ENCODE measurements at regions not wholly inside any gene's neighbourhood (a gene's known extent, or its start where the extent isn't known, plus 50 kb on each side); places are given as distances from the start of the nearest gene placed in this dataset.

DNA sequence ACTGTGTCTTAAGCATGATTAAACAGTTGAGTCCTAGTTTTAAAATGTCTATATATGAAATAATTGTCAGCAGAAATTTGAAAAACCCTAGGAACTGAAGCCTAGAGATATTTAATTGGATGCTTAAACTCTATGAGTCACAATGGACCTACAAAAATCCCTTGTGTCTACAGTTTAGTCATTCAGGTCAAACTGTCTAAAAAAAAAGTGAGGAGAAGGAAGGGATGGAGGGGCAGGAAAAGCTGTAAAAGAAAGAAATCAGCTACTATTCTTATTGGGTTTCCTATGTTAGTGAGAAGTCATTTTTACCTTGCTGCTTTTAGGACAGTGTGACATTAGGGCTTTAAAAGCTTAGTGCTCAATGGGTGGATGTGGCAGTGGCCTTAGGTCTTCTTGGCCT is 406.1 kb upstream of the FZD8 start:
- H3K4me3 ChIP-seq, result no peak overlapping the region
- ChIA-PET SMC1A (ENCODE audit: uncharacterized antibody, unreplicated experiment) (no interaction called here), CTCF (no interaction called here), POLR2A (no interaction called here), RAD21 (ENCODE audit: unreplicated experiment) (no interaction called here)
- no peak for ATAC-seq
- no peak for DNase-seq (ENCODE audit: low read depth, low spot score)
- no peak overlapping the region for H3K27ac ChIP-seq (ENCODE audit: control insufficient read depth, insufficient read depth)
- intact Hi-C loops (cut with micrococcal nuclease; ENCODE audit: unreplicated experiment), result no loop called here
- BruUV-seq (replicated peaks), result no TSS peak
- H3K9ac ChIP-seq (ENCODE audit: control insufficient read depth, insufficient read depth, low read length), result no peak overlapping the region
- no peaks in the 10 kb centered on the region for H3K36me3 ChIP-seq (ENCODE audit: control insufficient read depth in 2 of 2, insufficient read depth in 2 of 2, low read length in 1 of 2)
- H3K27me3 ChIP-seq (replicated peaks in 1 of 2; ENCODE audit: control insufficient read depth in 2 of 2, insufficient read depth in 2 of 2, low read length in 1 of 2), result no peaks in the 10 kb centered on the region
- H3K79me2 ChIP-seq (ENCODE audit: control insufficient read depth, insufficient read depth, low read length), result no peaks in the 10 kb centered on the region
- TF ChIP-seq LARP7 (IDR thresholded peaks at IDR 0.05) (no peak), POLR2A (IDR thresholded peaks at IDR 0.05; ENCODE audit: low read depth, low read length) (no peak), ATF7 (IDR thresholded peaks at IDR 0.05; ENCODE audit: low read depth) (no peak), HDAC2 (IDR thresholded peaks at IDR 0.05) (no peak), SUZ12 (IDR thresholded peaks at IDR 0.05; ENCODE audit: unreplicated experiment) (no peak), TBL1XR1 (IDR thresholded peaks at IDR 0.05; ENCODE audit: low read depth, low read length) (no peak)
- H3K4me2 ChIP-seq (ENCODE audit: control insufficient read depth, insufficient read depth), result no peak overlapping the region
- FAIRE-seq, result no peak
- H3K4me1 ChIP-seq (ENCODE audit: control insufficient read depth, insufficient read depth, low read length), result no peaks in the 10 kb centered on the region
- no peaks in the 10 kb centered on the region for H4K20me1 ChIP-seq (ENCODE audit: control insufficient read depth, insufficient read depth)
- in situ Hi-C loops (cut with MboI), result no loop called here
- no peaks in the 10 kb centered on the region for H3K9me3 ChIP-seq (replicated peaks; ENCODE audit: control insufficient read depth, insufficient read depth, low read length)
- H2AFZ ChIP-seq (ENCODE audit: control insufficient read depth, low read depth, low read length), result no peak overlapping the region

DNA sequence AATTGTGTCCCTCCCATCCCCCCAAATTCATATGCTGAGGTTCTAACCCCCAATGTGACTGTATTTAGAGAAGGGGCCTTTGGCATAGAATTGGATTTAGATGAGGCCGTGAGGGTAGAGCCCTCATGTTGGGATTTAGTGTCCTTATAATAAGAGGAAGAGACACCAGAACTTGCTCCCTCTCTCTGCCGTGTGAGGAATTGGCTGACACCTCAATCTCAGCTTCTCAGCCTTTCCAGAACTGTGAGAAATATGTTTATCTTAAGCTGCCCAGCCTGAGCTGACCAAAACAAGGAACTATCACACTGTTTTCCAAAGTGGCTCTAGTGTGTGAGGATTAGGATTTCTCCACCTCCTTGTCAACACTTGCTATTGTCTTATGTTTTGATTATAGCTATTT is 400.0 kb upstream of the FZD8 start:
- Histone ChIP-seq H3K9me3 (replicated peaks; ENCODE audit: control insufficient read depth, insufficient read depth, low read length) (no peaks in the 10 kb centered on the region), H3K4me3 (no peak overlapping the region), H3K9ac (ENCODE audit: control insufficient read depth, insufficient read depth, low read length) (no peak overlapping the region), H3K4me2 (ENCODE audit: control insufficient read depth, insufficient read depth) (no peak overlapping the region), H3K36me3 (ENCODE audit: control insufficient read depth in 2 of 2, insufficient read depth in 2 of 2, low read length in 1 of 2) (no peaks in the 10 kb centered on the region), H2AFZ (ENCODE audit: control insufficient read depth, low read depth, low read length) (no peak overlapping the region), H3K27me3 (replicated peaks in 1 of 2; ENCODE audit: control insufficient read depth in 2 of 2, insufficient read depth in 2 of 2, low read length in 1 of 2) (no peaks in the 10 kb centered on the region), H4K20me1 (ENCODE audit: control insufficient read depth, insufficient read depth) (no peaks in the 10 kb centered on the region), H3K79me2 (ENCODE audit: control insufficient read depth, insufficient read depth, low read length) (no peaks in the 10 kb centered on the region), H3K4me1 (ENCODE audit: control insufficient read depth, insufficient read depth, low read length) (no peaks in the 10 kb centered on the region), H3K27ac (ENCODE audit: control insufficient read depth, insufficient read depth) (no peak overlapping the region)
- RAD21 ChIA-PET (ENCODE audit: unreplicated experiment), result interaction anchor here (0.6 kb wide), 1 partner anchor 143 kb away, joined by 3 read pairs; no protein-coding TSS in a partner anchor
- POLR2A ChIA-PET, result no interaction called here
- SMC1A ChIA-PET (ENCODE audit: uncharacterized antibody, unreplicated experiment), result interaction anchor here (0.8 to 1.0 kb wide), 2 partner anchors 9 to 12 kb away, joined by 3 read pairs; no protein-coding TSS in a partner anchor
- no peak for ATAC-seq
- intact Hi-C loops (cut with micrococcal nuclease; ENCODE audit: unreplicated experiment), result no loop called here
- no peak for DNase-seq (ENCODE audit: low read depth, low spot score)
- in situ Hi-C loops (cut with MboI), result no loop called here
- FAIRE-seq, result no peak
- 7% methylated on average over 2 of the region's 2 CpGs for WGBS (ENCODE audit: insufficient coverage, insufficient replicate concordance, low lambda C conversion rate, missing lambda C conversion rate)
- no TSS peak for BruUV-seq (replicated peaks)
- CTCF ChIA-PET, result interaction anchor here (0.8 kb wide), 1 partner anchor 28 kb away, joined by 3 read pairs; no protein-coding TSS in a partner anchor
- TF ChIP-seq CBX5 (IDR thresholded peaks at IDR 0.05; ENCODE audit: low read depth) (no peak), POLR2AphosphoS2 (IDR thresholded peaks at IDR 0.05; ENCODE audit: low read depth, low read length) (no peak), ETV6 (conservative IDR thresholded peaks at IDR 0.05 in 1 of 2, IDR thresholded peaks at IDR 0.05 in 1 of 2; ENCODE audit: borderline replicate concordance in 1 of 2, low read depth in 1 of 2) (no peak), ZNF622 (IDR thresholded peaks at IDR 0.05) (no peak), IKZF1 (conservative IDR thresholded peaks at IDR 0.05) (no peak), TBL1XR1 (IDR thresholded peaks at IDR 0.05; ENCODE audit: low read depth, low read length) (no peak), HDAC2 (IDR thresholded peaks at IDR 0.05) (no peak), KDM1A (IDR thresholded peaks at IDR 0.05; ENCODE audit: borderline replicate concordance) (no peak), CHD2 (IDR thresholded peaks at IDR 0.05; ENCODE audit: borderline replicate concordance, low read depth, low read length) (no peak), NFIC (IDR thresholded peaks at IDR 0.05; ENCODE audit: low read depth, low read length) (no peak), RBBP5 (conservative IDR thresholded peaks at IDR 0.05) (no peak), SMC3 (IDR thresholded peaks at IDR 0.05; ENCODE audit: borderline replicate concordance, low read length) (no peak)
- TF ChIP-seq, protein P1, sequence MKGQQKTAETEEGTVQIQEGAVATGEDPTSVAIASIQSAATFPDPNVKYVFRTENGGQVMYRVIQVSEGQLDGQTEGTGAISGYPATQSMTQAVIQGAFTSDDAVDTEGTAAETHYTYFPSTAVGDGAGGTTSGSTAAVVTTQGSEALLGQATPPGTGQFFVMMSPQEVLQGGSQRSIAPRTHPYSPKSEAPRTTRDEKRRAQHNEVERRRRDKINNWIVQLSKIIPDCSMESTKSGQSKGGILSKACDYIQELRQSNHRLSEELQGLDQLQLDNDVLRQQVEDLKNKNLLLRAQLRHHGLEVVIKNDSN (IDR thresholded peaks at IDR 0.05; ENCODE audit: borderline replicate concordance, extremely low read length, insufficient read depth, low read depth, low read length), result no peak
- TF ChIP-seq, protein P2, sequence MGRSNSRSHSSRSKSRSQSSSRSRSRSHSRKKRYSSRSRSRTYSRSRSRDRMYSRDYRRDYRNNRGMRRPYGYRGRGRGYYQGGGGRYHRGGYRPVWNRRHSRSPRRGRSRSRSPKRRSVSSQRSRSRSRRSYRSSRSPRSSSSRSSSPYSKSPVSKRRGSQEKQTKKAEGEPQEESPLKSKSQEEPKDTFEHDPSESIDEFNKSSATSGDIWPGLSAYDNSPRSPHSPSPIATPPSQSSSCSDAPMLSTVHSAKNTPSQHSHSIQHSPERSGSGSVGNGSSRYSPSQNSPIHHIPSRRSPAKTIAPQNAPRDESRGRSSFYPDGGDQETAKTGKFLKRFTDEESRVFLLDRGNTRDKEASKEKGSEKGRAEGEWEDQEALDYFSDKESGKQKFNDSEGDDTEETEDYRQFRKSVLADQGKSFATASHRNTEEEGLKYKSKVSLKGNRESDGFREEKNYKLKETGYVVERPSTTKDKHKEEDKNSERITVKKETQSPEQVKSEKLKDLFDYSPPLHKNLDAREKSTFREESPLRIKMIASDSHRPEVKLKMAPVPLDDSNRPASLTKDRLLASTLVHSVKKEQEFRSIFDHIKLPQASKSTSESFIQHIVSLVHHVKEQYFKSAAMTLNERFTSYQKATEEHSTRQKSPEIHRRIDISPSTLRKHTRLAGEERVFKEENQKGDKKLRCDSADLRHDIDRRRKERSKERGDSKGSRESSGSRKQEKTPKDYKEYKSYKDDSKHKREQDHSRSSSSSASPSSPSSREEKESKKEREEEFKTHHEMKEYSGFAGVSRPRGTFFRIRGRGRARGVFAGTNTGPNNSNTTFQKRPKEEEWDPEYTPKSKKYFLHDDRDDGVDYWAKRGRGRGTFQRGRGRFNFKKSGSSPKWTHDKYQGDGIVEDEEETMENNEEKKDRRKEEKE (IDR thresholded peaks at IDR 0.05), result no peak
